H1 (cell line): ENCODE measurements at regions not wholly inside any gene's neighbourhood (a gene's known extent, or its start where the extent isn't known, plus 50 kb on each side); places are given as distances from the start of the nearest gene placed in this dataset.

Source experiments
- CTCF ChIA-PET: fragments of 300-600 bp; sonication (Branson Sonifier 250); formaldehyde crosslinking; loops from one replicate; lab custom pipeline; 2021; ENCODE audit not compliant: partially characterized antibody; lab: Charles Lee
- POLR2A ChIA-PET: fragments of 300-600 bp; sonication (Branson Sonifier 250); formaldehyde crosslinking; loops from one replicate; lab custom pipeline; 2021; ENCODE audit warnings: inconsistent platforms; ENCODE audit not compliant: partially characterized antibody; lab: Charles Lee
- DNase-seq, 2 experiments: peaks; one replicate each; pipeline versions ENCODE4 v3.0.0 to v3.0.0-alpha.2; 2010 to 2022; ENCODE audit warnings: low spot score in 2 of 2, low read depth in 1 of 2, mixed read lengths in 1 of 2
- FAIRE-seq: peaks from 2 replicates; lab custom pipeline; 2011; peaks lifted over from hg19 to GRCh38; lab: Jason Lieb, UNC
- H2AFZ ChIP-seq: 2 replicates; pipeline ENCODE4 v1.8.1; 2012; ENCODE audit warnings: low read length, inconsistent platforms
- H2AK5ac ChIP-seq: 2 replicates; pipeline ENCODE4 v1.6.1; 2013; ENCODE audit warnings: low read depth, low read length
- H2BK120ac ChIP-seq: replicated peaks from 2 replicates; pipeline ENCODE3; 2013; ENCODE audit warnings: low read depth, low read length, inconsistent platforms
- H2BK12ac ChIP-seq: 2 replicates; pipeline ENCODE4 v1.6.1; 2013; ENCODE audit warnings: low read depth, low read length
- H2BK15ac ChIP-seq: 2 replicates; pipeline ENCODE4 v1.6.1; 2013; ENCODE audit warnings: low read length
- H2BK20ac ChIP-seq: 2 replicates; pipeline ENCODE4 v1.6.1; 2013; ENCODE audit warnings: low read length
- H2BK5ac ChIP-seq: 2 replicates; pipeline ENCODE4 v1.6.1; 2013; ENCODE audit warnings: low read depth, low read length
- H3K14ac ChIP-seq: 2 replicates; pipeline ENCODE4 v1.6.1; 2013; ENCODE audit warnings: inconsistent platforms; ENCODE audit not compliant: insufficient read length
- H3K18ac ChIP-seq: 2 replicates; pipeline ENCODE4 v1.6.1; 2013; ENCODE audit warnings: low read length; ENCODE audit errors: extremely low read depth
- H3K23ac ChIP-seq: 2 replicates; pipeline ENCODE4 v1.6.1; 2013; ENCODE audit warnings: inconsistent platforms; ENCODE audit not compliant: insufficient read length
- H3K23me2 ChIP-seq: 2 replicates; pipeline ENCODE4 v1.6.1; 2013; ENCODE audit warnings: low read depth, low read length
- H3K27ac ChIP-seq: 2 replicates; pipeline ENCODE4 v1.6.1; 2011; ENCODE audit warnings: low read depth, low read length, inconsistent platforms
- H3K27me3 ChIP-seq, 4 experiments: replicated peaks in 1 of 4; 1 replicate in 1 of 4; 2 replicates in 3 of 4; pipeline versions ENCODE4 v1.6.1 to v1.8.1; 2011 to 2013; ENCODE audit warnings: low read length in 3 of 4, mild to moderate bottlenecking in 3 of 4, inconsistent platforms in 2 of 4, mixed read lengths in 2 of 4, moderate library complexity in 1 of 4; ENCODE audit not compliant: control insufficient read depth in 3 of 4, insufficient read depth in 3 of 4; ENCODE audit errors: extremely low read depth in 1 of 4
- H3K36me3 ChIP-seq, 4 experiments: 2 replicates each; pipeline versions ENCODE4 v1.6.1 to v1.8.1; 2011 to 2013; ENCODE audit warnings: mild to moderate bottlenecking in 4 of 4, low read length in 3 of 4, moderate library complexity in 2 of 4, control low read depth in 1 of 4, inconsistent platforms in 1 of 4; ENCODE audit not compliant: insufficient read depth in 4 of 4, control insufficient read depth in 2 of 4
- H3K4ac ChIP-seq: replicated peaks from 2 replicates; pipeline ENCODE3; 2013; ENCODE audit warnings: low read length, low read depth, mixed read lengths, inconsistent platforms; ENCODE audit not compliant: insufficient read length
- H3K4me1 ChIP-seq, 4 experiments: replicated peaks in 1 of 4; 1 replicate in 1 of 4; 2 replicates in 3 of 4; pipeline versions ENCODE4 v1.6.1 to v1.8.1; 2011 to 2013; ENCODE audit warnings: low read length in 3 of 4, inconsistent platforms in 2 of 4, mixed read lengths in 1 of 4; ENCODE audit not compliant: insufficient read depth in 4 of 4, control insufficient read depth in 3 of 4
- H3K4me2 ChIP-seq, 2 experiments: 2 replicates each; pipeline versions ENCODE4 v1.6.1 to v1.8.1; 2011 to 2013; ENCODE audit warnings: low read depth in 2 of 2, low read length in 2 of 2, control low read depth in 1 of 2, inconsistent platforms in 1 of 2, mild to moderate bottlenecking in 1 of 2; ENCODE audit not compliant: insufficient read depth in 1 of 2
- H3K4me3 ChIP-seq, 4 experiments: fragments of 200-600, 300-600 bp in 1 of 4; sonication (generic), shearing (Covaris generic), sonication (Bioruptor Twin) in 1 of 4; 2 replicates each; pipeline versions ENCODE4 v1.5.1 to v1.8.1; 2011 to 2016; ENCODE audit warnings: low read length in 4 of 4, low read depth in 3 of 4, control low read depth in 2 of 4, inconsistent platforms in 2 of 4, mild to moderate bottlenecking in 2 of 4, mixed read lengths in 1 of 4, moderate library complexity in 1 of 4; ENCODE audit not compliant: insufficient read depth in 2 of 4; ENCODE audit errors: extremely low read depth in 1 of 4
- H3K56ac ChIP-seq: replicated peaks from 2 replicates; pipeline ENCODE3; 2013; ENCODE audit warnings: low read depth, mild to moderate bottlenecking, mixed read lengths, low read length, inconsistent platforms; ENCODE audit not compliant: insufficient read length
- H3K79me1 ChIP-seq: 2 replicates; pipeline ENCODE4 v1.6.1; 2013; ENCODE audit warnings: low read depth, low read length, control low read depth
- H3K79me2 ChIP-seq, 2 experiments: 2 replicates each; pipeline versions ENCODE4 v1.6.1 to v1.8.1; 2012 to 2013; ENCODE audit warnings: low read length in 2 of 2, mild to moderate bottlenecking in 2 of 2, inconsistent platforms in 1 of 2; ENCODE audit not compliant: insufficient read depth in 2 of 2, control insufficient read depth in 1 of 2
- H3K9ac ChIP-seq, 4 experiments: replicated peaks in 1 of 4; 1 replicate in 1 of 4; 2 replicates in 3 of 4; pipeline versions ENCODE4 v1.6.1 to v1.8.1; 2011 to 2013; ENCODE audit warnings: low read depth in 3 of 4, low read length in 3 of 4, control low read depth in 2 of 4, mild to moderate bottlenecking in 2 of 4, moderate library complexity in 2 of 4, inconsistent platforms in 1 of 4; ENCODE audit errors: extremely low read depth in 1 of 4
- H3K9me3 ChIP-seq, 2 experiments: 2 replicates each; pipeline versions ENCODE4 v1.6.1 to v1.8.1; 2012 to 2013; ENCODE audit warnings: mild to moderate bottlenecking in 2 of 2, moderate library complexity in 2 of 2, control low read depth in 1 of 2, inconsistent platforms in 1 of 2, low read depth in 1 of 2, low read length in 1 of 2, mixed read lengths in 1 of 2; ENCODE audit not compliant: insufficient read depth in 2 of 2
- H4K20me1 ChIP-seq, 2 experiments: replicated peaks in 1 of 2; 2 replicates each; pipeline versions ENCODE3 to v1.8.1; 2011 to 2013; ENCODE audit warnings: inconsistent platforms in 2 of 2, low read length in 2 of 2, mild to moderate bottlenecking in 1 of 2; ENCODE audit not compliant: insufficient read depth in 2 of 2, control insufficient read depth in 1 of 2
- H4K5ac ChIP-seq: 2 replicates; pipeline ENCODE4 v1.6.1; 2013; ENCODE audit warnings: low read length, low read depth, mixed read lengths, inconsistent platforms; ENCODE audit not compliant: insufficient read length
- H4K8ac ChIP-seq: 2 replicates; pipeline ENCODE4 v1.8.0; 2013; ENCODE audit warnings: mild to moderate bottlenecking, moderate library complexity, low read length, inconsistent platforms; ENCODE audit not compliant: insufficient read depth; ENCODE audit errors: extremely low read depth
- H4K91ac ChIP-seq: replicated peaks from 2 replicates; pipeline ENCODE3; 2013; ENCODE audit warnings: low read length, mixed read lengths, inconsistent platforms; ENCODE audit not compliant: insufficient read length
- CBX8 ChIP-seq: fragments of 300-800, 300-1000 bp; sonication (generic); IDR thresholded peaks from 2 replicates; pipeline ENCODE4 v1.7.1; 2016; ENCODE audit warnings: low read depth, low read length, borderline replicate concordance
- EP300 ChIP-seq, 2 experiments: IDR thresholded peaks; 1 replicate in 1 of 2; 2 replicates in 1 of 2; pipeline ENCODE4 v1.6.1; 2011 to 2012; ENCODE audit warnings: low read depth in 2 of 2, low read length in 2 of 2, mild to moderate bottlenecking in 2 of 2, borderline replicate concordance in 1 of 2, inconsistent platforms in 1 of 2, moderate library complexity in 1 of 2
- PHF8 ChIP-seq: fragments of 200-600 bp; sonication (generic); conservative IDR thresholded peaks from 2 replicates; pipeline ENCODE4 v1.7.1; 2012; ENCODE audit warnings: low read depth, mild to moderate bottlenecking, inconsistent platforms, low read length, moderate library complexity
- POLR2A ChIP-seq, 2 experiments: IDR thresholded peaks; 1 replicate in 1 of 2; 2 replicates in 1 of 2; pipeline ENCODE4 v1.6.1; 2011; ENCODE audit warnings: low read depth in 2 of 2, low read length in 2 of 2, mild to moderate bottlenecking in 2 of 2; ENCODE audit errors: control extremely low read depth in 1 of 2
- RAD21 ChIP-seq, 2 experiments: IDR thresholded peaks in 1 of 2; conservative IDR thresholded peaks in 1 of 2; 2 replicates each; pipeline ENCODE4 v1.6.1; 2011; ENCODE audit warnings: low read depth in 2 of 2, low read length in 2 of 2, improper control_type of control experiment in 1 of 2, inconsistent platforms in 1 of 2, mild to moderate bottlenecking in 1 of 2, moderate library complexity in 1 of 2
- SIRT6 ChIP-seq: IDR thresholded peaks from one replicate; pipeline ENCODE4 v1.7.1; 2012; ENCODE audit warnings: low read length, inconsistent platforms
- SP2 ChIP-seq: IDR thresholded peaks from 2 replicates; pipeline ENCODE4 v1.6.1; 2012; ENCODE audit warnings: mild to moderate bottlenecking, low read length, inconsistent platforms
- SRF ChIP-seq: IDR thresholded peaks from 2 replicates; pipeline ENCODE4 v1.6.1; 2011; ENCODE audit warnings: mild to moderate bottlenecking, low read depth, low read length, moderate library complexity
- TBP ChIP-seq: IDR thresholded peaks from 2 replicates; pipeline ENCODE4 v1.6.1; 2011; ENCODE audit warnings: low read depth, low read length, improper control_type of control experiment
- WGBS, 2 experiments: shearing (Covaris generic) in 1 of 2; methylation state at CpG; one replicate each; pipeline versions ENCODE4 v1.1.6 to v1.1.7; 2013 to 2015; ENCODE audit warnings: low lambda C conversion rate in 2 of 2, mixed read lengths in 2 of 2, inconsistent platforms in 1 of 2, low coverage in 1 of 2, missing lambda C conversion rate in 1 of 2; ENCODE audit not compliant: insufficient replicate concordance in 2 of 2, insufficient coverage in 1 of 2, insufficient read length in 1 of 2; ENCODE audit errors: extremely low coverage in 1 of 2, missing lambda C conversion rate in 1 of 2; 5-methylcytosine and 5-hydroxymethylcytosine counted together
- TF ChIP-seq, protein P1 (sequence below): IDR thresholded peaks from 2 replicates; pipeline ENCODE4 v1.6.1; 2011; ENCODE audit warnings: low read length, improper control_type of control experiment
- TF ChIP-seq, protein P2 (sequence below): IDR thresholded peaks from 2 replicates; pipeline ENCODE4 v1.6.1; 2012; ENCODE audit warnings: inconsistent platforms

DNA sequence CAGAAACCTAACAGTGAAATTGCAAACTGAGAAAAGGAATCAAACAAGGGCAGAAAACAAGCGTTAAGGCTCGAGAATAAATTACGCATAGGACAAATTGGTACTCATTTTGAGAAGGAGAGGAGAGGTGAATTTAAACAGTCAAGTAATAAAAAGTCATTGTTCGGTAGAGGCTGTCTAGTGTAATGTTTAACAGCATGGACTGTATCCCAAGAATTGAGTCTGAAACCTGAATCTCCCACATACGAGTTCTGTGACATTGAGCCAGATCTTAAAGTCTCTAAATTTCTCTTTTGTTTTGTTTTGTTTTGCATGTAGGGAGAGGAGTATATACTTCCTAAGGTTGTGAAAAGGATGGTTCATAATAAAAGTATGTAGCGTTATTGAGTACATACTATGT, 216.5 kb upstream of the BTG1 start (continued):
- no peak for TF ChIP-seq SP2

DNA sequence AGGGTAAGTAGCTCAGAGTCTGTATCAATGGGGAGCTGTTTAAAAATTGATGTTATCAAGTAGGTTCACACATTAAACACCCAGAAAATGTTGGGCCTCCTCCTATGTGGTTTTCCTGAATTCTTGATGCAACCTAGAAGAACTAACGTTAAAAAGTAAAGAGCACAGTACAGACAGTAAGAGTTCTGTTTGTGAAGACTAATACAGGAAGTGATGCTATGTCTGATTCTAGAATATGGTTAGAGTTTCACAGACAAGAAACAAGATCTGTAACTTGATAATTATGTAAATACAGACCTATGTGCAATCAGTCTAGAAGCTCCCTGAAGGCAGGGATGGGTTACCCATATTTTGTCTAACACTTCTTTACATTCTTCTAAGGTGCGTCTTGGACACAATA, 214.9 kb upstream of the BTG1 start:
- CTCF ChIA-PET: interaction anchor here (1.3 kb wide), 1 partner anchor 9 kb away, joined by 3 read pairs; no protein-coding TSS in a partner anchor
- Histone ChIP-seq H2BK120ac (no peak overlapping the region), H2BK20ac (no peak overlapping the region), H3K4me1 (peaks cover 0 to 6% (median 0%) of the 10 kb centered on the region in 4 experiments; a peak in 2 of 7 replicates), H3K18ac (no peak overlapping the region), H3K4ac (no peak overlapping the region), H4K20me1 (no peaks in the 10 kb centered on the region), H4K91ac (no peak overlapping the region), H3K79me1 (no peaks in the 10 kb centered on the region), H4K5ac (no peak overlapping the region), H3K79me2 (no peaks in the 10 kb centered on the region), H2AFZ (no peak overlapping the region), H3K36me3 (no peaks in the 10 kb centered on the region), H3K9me3 (no peaks in the 10 kb centered on the region), H4K8ac (no peak overlapping the region), H3K27me3 (no peaks in the 10 kb centered on the region), H3K23ac (no peak overlapping the region), H3K27ac (no peak overlapping the region), H2BK15ac (no peak overlapping the region), H2BK5ac (no peak overlapping the region), H3K14ac (no peak overlapping the region), H3K9ac (no peak overlapping the region), H3K4me3 (no peak overlapping the region), H3K4me2 (no peak overlapping the region), H2BK12ac (no peak overlapping the region), H3K56ac (no peak overlapping the region), H3K23me2 (no peaks in the 10 kb centered on the region), H2AK5ac (no peak overlapping the region)
- no peak for FAIRE-seq
- no peak for DNase-seq
- POLR2A ChIA-PET: no interaction called here
- WGBS, 2 experiments: 93% methylated on average over 2 of the region's 2 CpGs; no CpG with 5 or more reads in 1 of the 2 experiments
- no peak for TF ChIP-seq TBP
- no peak for TF ChIP-seq POLR2A (IDR thresholded peaks at IDR 0.05; ENCODE audit: control extremely low read depth in 1 of 2, low read depth in 2 of 2, low read length in 2 of 2)
- no peak for TF ChIP-seq PHF8
- TF ChIP-seq, protein P1, sequence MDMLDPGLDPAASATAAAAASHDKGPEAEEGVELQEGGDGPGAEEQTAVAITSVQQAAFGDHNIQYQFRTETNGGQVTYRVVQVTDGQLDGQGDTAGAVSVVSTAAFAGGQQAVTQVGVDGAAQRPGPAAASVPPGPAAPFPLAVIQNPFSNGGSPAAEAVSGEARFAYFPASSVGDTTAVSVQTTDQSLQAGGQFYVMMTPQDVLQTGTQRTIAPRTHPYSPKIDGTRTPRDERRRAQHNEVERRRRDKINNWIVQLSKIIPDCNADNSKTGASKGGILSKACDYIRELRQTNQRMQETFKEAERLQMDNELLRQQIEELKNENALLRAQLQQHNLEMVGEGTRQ: no peak
- TF ChIP-seq EP300 (IDR thresholded peaks at IDR 0.05; ENCODE audit: borderline replicate concordance in 1 of 2, low read depth in 2 of 2, low read length in 2 of 2): no peak
- TF ChIP-seq CBX8: no peak
- TF ChIP-seq SRF: no peak
- TF ChIP-seq SIRT6: no peak
- no peak for TF ChIP-seq RAD21 (IDR thresholded peaks at IDR 0.05 in 1 of 2, conservative IDR thresholded peaks at IDR 0.05 in 1 of 2; ENCODE audit: low read depth in 2 of 2, low read length in 2 of 2)
- TF ChIP-seq, protein P2, sequence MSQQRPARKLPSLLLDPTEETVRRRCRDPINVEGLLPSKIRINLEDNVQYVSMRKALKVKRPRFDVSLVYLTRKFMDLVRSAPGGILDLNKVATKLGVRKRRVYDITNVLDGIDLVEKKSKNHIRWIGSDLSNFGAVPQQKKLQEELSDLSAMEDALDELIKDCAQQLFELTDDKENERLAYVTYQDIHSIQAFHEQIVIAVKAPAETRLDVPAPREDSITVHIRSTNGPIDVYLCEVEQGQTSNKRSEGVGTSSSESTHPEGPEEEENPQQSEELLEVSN: no peak
